ENCODE measurements at regions not wholly inside any gene's neighbourhood (a gene's known extent, or its start where the extent isn't known, plus 50 kb on each side); places are given as distances from the start of the nearest gene placed in this dataset.

GRCh38 chr18:51721388-51721787 is 523.9 kb upstream of the MEX3C start:
- no CpG with 5 or more reads among the region's 1 CpG for WGBS, 2 donors (ENCODE audit: extremely low coverage in 2 of 2, insufficient read length in 2 of 2, insufficient replicate concordance in 1 of 2)

GRCh38 chr18:51721996-51722395 is 524.5 kb upstream of the MEX3C start:
- H3K36me3 ChIP-seq (replicated peaks in 1 of 2; ENCODE audit: control insufficient read depth in 2 of 2, insufficient read depth in 2 of 2, low read length in 2 of 2) = no peaks in the 10 kb centered on the region
- no peak overlapping the region for H3K18ac ChIP-seq (ENCODE audit: low read length)
- no peak overlapping the region for H3K4me3 ChIP-seq (ENCODE audit: low read length in 2 of 2)
- no peak overlapping the region for H2AK5ac ChIP-seq (ENCODE audit: low read depth, low read length)
- no peak for DNase-seq (ENCODE audit: low spot score)
- H2BK5ac ChIP-seq (ENCODE audit: low read length) = no peak overlapping the region
- no peak overlapping the region for H2BK120ac ChIP-seq (ENCODE audit: low read depth, low read length)
- no peaks in the 10 kb centered on the region for H3K9me3 ChIP-seq (replicated peaks in 1 of 2; ENCODE audit: control insufficient read depth in 2 of 2, insufficient read depth in 1 of 2, low read depth in 1 of 2, low read length in 2 of 2)
- no peak overlapping the region for H4K8ac ChIP-seq (ENCODE audit: low read depth, low read length)
- H2BK12ac ChIP-seq (ENCODE audit: low read length) = no peak overlapping the region
- no peak overlapping the region for H3K4me2 ChIP-seq (ENCODE audit: insufficient read depth, low read length, poor library complexity, severe bottlenecking)
- H2BK15ac ChIP-seq (ENCODE audit: low read length) = no peak overlapping the region
- no peak overlapping the region for H4K91ac ChIP-seq (ENCODE audit: low read depth, low read length, poor library complexity)
- H2AFZ ChIP-seq (ENCODE audit: low read length) = no peak overlapping the region
- H3K79me1 ChIP-seq (ENCODE audit: low read depth, low read length) = no peaks in the 10 kb centered on the region
- no CpG with 5 or more reads among the region's 2 CpGs for WGBS, 2 donors (ENCODE audit: extremely low coverage in 2 of 2, insufficient read length in 2 of 2, insufficient replicate concordance in 1 of 2)
- no peak overlapping the region for H3K27ac ChIP-seq (replicated peaks; ENCODE audit: low read length)
- H3K27me3 ChIP-seq (ENCODE audit: control insufficient read depth in 3 of 3, insufficient read depth in 3 of 3, low read depth in 1 of 3, low read length in 3 of 3) = no peaks in the 10 kb centered on the region
- H3K23ac ChIP-seq (ENCODE audit: low read depth, low read length, poor library complexity) = no peak overlapping the region
- H3K4ac ChIP-seq (ENCODE audit: low read length) = no peak overlapping the region
- H3K4me1 ChIP-seq (ENCODE audit: control insufficient read depth in 2 of 2, insufficient read depth in 1 of 2, low read depth in 1 of 2, low read length in 2 of 2) = no peaks in the 10 kb centered on the region
- no peak overlapping the region for H3K9ac ChIP-seq (ENCODE audit: low read depth, low read length, poor library complexity)
- H3K14ac ChIP-seq (ENCODE audit: low read length) = no peak overlapping the region

More at GRCh38 chr18:51721388-51721787, 523.9 kb upstream of the MEX3C start:
- H3K27ac ChIP-seq (replicated peaks; ENCODE audit: low read length) = no peak overlapping the region
- H2BK15ac ChIP-seq (ENCODE audit: low read length) = no peak overlapping the region
- H3K36me3 ChIP-seq (replicated peaks in 1 of 2; ENCODE audit: control insufficient read depth in 2 of 2, insufficient read depth in 2 of 2, low read length in 2 of 2) = no peaks in the 10 kb centered on the region
- no peak overlapping the region for H3K4ac ChIP-seq (ENCODE audit: low read length)
- H3K4me1 ChIP-seq (ENCODE audit: control insufficient read depth in 2 of 2, insufficient read depth in 1 of 2, low read depth in 1 of 2, low read length in 2 of 2) = no peaks in the 10 kb centered on the region
- H2BK12ac ChIP-seq (ENCODE audit: low read length) = no peak overlapping the region
- no peak overlapping the region for H3K23ac ChIP-seq (ENCODE audit: low read depth, low read length, poor library complexity)
- H4K91ac ChIP-seq (ENCODE audit: low read depth, low read length, poor library complexity) = no peak overlapping the region
- no peaks in the 10 kb centered on the region for H3K79me1 ChIP-seq (ENCODE audit: low read depth, low read length)
- no peaks in the 10 kb centered on the region for H3K27me3 ChIP-seq (ENCODE audit: control insufficient read depth in 3 of 3, insufficient read depth in 3 of 3, low read depth in 1 of 3, low read length in 3 of 3)
- no peak overlapping the region for H3K18ac ChIP-seq (ENCODE audit: low read length)
- H3K4me3 ChIP-seq (ENCODE audit: low read length in 2 of 2) = no peak overlapping the region
- H2AFZ ChIP-seq (ENCODE audit: low read length) = no peak overlapping the region
- H3K9me3 ChIP-seq (replicated peaks in 1 of 2; ENCODE audit: control insufficient read depth in 2 of 2, insufficient read depth in 1 of 2, low read depth in 1 of 2, low read length in 2 of 2) = no peaks in the 10 kb centered on the region
- H2BK5ac ChIP-seq (ENCODE audit: low read length) = no peak overlapping the region
- no peak overlapping the region for H2BK120ac ChIP-seq (ENCODE audit: low read depth, low read length)
- H3K4me2 ChIP-seq (ENCODE audit: insufficient read depth, low read length, poor library complexity, severe bottlenecking) = no peak overlapping the region
- no peak overlapping the region for H3K9ac ChIP-seq (ENCODE audit: low read depth, low read length, poor library complexity)
- H3K14ac ChIP-seq (ENCODE audit: low read length) = no peak overlapping the region
- no peak overlapping the region for H2AK5ac ChIP-seq (ENCODE audit: low read depth, low read length)
- H4K8ac ChIP-seq (ENCODE audit: low read depth, low read length) = no peak overlapping the region
- no peak for DNase-seq (ENCODE audit: low spot score)

GRCh38 chr18:51724790-51725721 is 527.6 kb upstream of the MEX3C start:
- Histone ChIP-seq H3K4ac (ENCODE audit: low read length) (no peak overlapping the region), H4K8ac (ENCODE audit: low read depth, low read length) (no peak overlapping the region), H2BK12ac (ENCODE audit: low read length) (no peak overlapping the region), H4K91ac (ENCODE audit: low read depth, low read length, poor library complexity) (no peak overlapping the region), H3K4me3 (ENCODE audit: low read length in 2 of 2) (no peak overlapping the region), H3K4me1 (ENCODE audit: control insufficient read depth in 2 of 2, insufficient read depth in 1 of 2, low read depth in 1 of 2, low read length in 2 of 2) (no peaks in the 10 kb centered on the region), H2BK5ac (ENCODE audit: low read length) (no peak overlapping the region), H3K27me3 (ENCODE audit: control insufficient read depth in 3 of 3, insufficient read depth in 3 of 3, low read depth in 1 of 3, low read length in 3 of 3) (no peaks in the 10 kb centered on the region), H2AK5ac (ENCODE audit: low read depth, low read length) (no peak overlapping the region), H3K18ac (ENCODE audit: low read length) (no peak overlapping the region), H3K4me2 (ENCODE audit: insufficient read depth, low read length, poor library complexity, severe bottlenecking) (no peak overlapping the region), H2AFZ (ENCODE audit: low read length) (peak overlapping the region; percentile 49), H3K79me1 (ENCODE audit: low read depth, low read length) (no peaks in the 10 kb centered on the region), H3K9me3 (replicated peaks in 1 of 2; ENCODE audit: control insufficient read depth in 2 of 2, insufficient read depth in 1 of 2, low read depth in 1 of 2, low read length in 2 of 2) (no peaks in the 10 kb centered on the region), H2BK15ac (ENCODE audit: low read length) (no peak overlapping the region), H3K23ac (ENCODE audit: low read depth, low read length, poor library complexity) (no peak overlapping the region), H2BK120ac (ENCODE audit: low read depth, low read length) (no peak overlapping the region), H3K9ac (ENCODE audit: low read depth, low read length, poor library complexity) (no peak overlapping the region), H3K36me3 (replicated peaks in 1 of 2; ENCODE audit: control insufficient read depth in 2 of 2, insufficient read depth in 2 of 2, low read length in 2 of 2) (no peaks in the 10 kb centered on the region), H3K14ac (ENCODE audit: low read length) (no peak overlapping the region), H3K27ac (replicated peaks; ENCODE audit: low read length) (no peak overlapping the region)
- no peak for DNase-seq (ENCODE audit: low spot score)
- WGBS, 2 donors (ENCODE audit: extremely low coverage in 2 of 2, insufficient read length in 2 of 2, insufficient replicate concordance in 1 of 2) = no CpG with 5 or more reads among the region's 9 CpGs

- Histone ChIP-seq H3K79me1 (ENCODE audit: low read depth, low read length) (no peaks in the 10 kb centered on the region), H3K27ac (replicated peaks; ENCODE audit: low read length) (no peak overlapping the region), H3K9ac (ENCODE audit: low read depth, low read length, poor library complexity) (no peak overlapping the region), H3K9me3 (replicated peaks in 1 of 2; ENCODE audit: control insufficient read depth in 2 of 2, insufficient read depth in 1 of 2, low read depth in 1 of 2, low read length in 2 of 2) (no peaks in the 10 kb centered on the region), H2AFZ (ENCODE audit: low read length) (no peak overlapping the region), H2BK15ac (ENCODE audit: low read length) (no peak overlapping the region), H3K4ac (ENCODE audit: low read length) (no peak overlapping the region), H3K4me3 (ENCODE audit: low read length in 2 of 2) (no peak overlapping the region), H2BK5ac (ENCODE audit: low read length) (no peak overlapping the region), H3K4me2 (ENCODE audit: insufficient read depth, low read length, poor library complexity, severe bottlenecking) (no peak overlapping the region), H3K27me3 (ENCODE audit: control insufficient read depth in 3 of 3, insufficient read depth in 3 of 3, low read depth in 1 of 3, low read length in 3 of 3) (no peaks in the 10 kb centered on the region), H2AK5ac (ENCODE audit: low read depth, low read length) (no peak overlapping the region), H4K8ac (ENCODE audit: low read depth, low read length) (no peak overlapping the region), H4K91ac (ENCODE audit: low read depth, low read length, poor library complexity) (no peak overlapping the region), H3K23ac (ENCODE audit: low read depth, low read length, poor library complexity) (no peak overlapping the region), H3K18ac (ENCODE audit: low read length) (no peak overlapping the region), H3K4me1 (ENCODE audit: control insufficient read depth in 2 of 2, insufficient read depth in 1 of 2, low read depth in 1 of 2, low read length in 2 of 2) (no peaks in the 10 kb centered on the region), H2BK12ac (ENCODE audit: low read length) (no peak overlapping the region), H2BK120ac (ENCODE audit: low read depth, low read length) (no peak overlapping the region), H3K14ac (ENCODE audit: low read length) (no peak overlapping the region), H3K36me3 (replicated peaks in 1 of 2; ENCODE audit: control insufficient read depth in 2 of 2, insufficient read depth in 2 of 2, low read length in 2 of 2) (no peaks in the 10 kb centered on the region)
- no peak for DNase-seq (ENCODE audit: low spot score)
- WGBS, 2 donors (ENCODE audit: extremely low coverage in 2 of 2, insufficient read length in 2 of 2, insufficient replicate concordance in 1 of 2) = no CpG with 5 or more reads among the region's 2 CpGs
Measured at GRCh38 chr18:51726614-51727013, 529.1 kb upstream of the MEX3C start.
